Kidney epithelial cell (primary cell): ENCODE measurements at regions not wholly inside any gene's neighbourhood (a gene's known extent, or its start where the extent isn't known, plus 50 kb on each side); places are given as distances from the start of the nearest gene placed in this dataset.

Experiments
- DNase-seq: peaks from one replicate; pipeline ENCODE4 v3.0.0-alpha.2; 2010; ENCODE audit warnings: low read depth
- H3K27me3 ChIP-seq: 2 replicates; pipeline ENCODE4 v1.6.0; 2011; ENCODE audit warnings: low read length; ENCODE audit not compliant: control insufficient read depth, insufficient read depth
- H3K36me3 ChIP-seq: 2 replicates; pipeline ENCODE4 v1.5.1; 2011; ENCODE audit warnings: low read length; ENCODE audit not compliant: control insufficient read depth, insufficient read depth
- H3K4me3 ChIP-seq: 2 replicates; pipeline ENCODE4 v1.5.1; 2011; ENCODE audit warnings: low read depth, mild to moderate bottlenecking, control low read depth, low read length
- TF ChIP-seq, protein P1 (sequence below): IDR thresholded peaks from 2 replicates; pipeline ENCODE4 v1.5.1; 2011; ENCODE audit warnings: mild to moderate bottlenecking, moderate library complexity, low read length, control low read depth, inconsistent platforms; ENCODE audit not compliant: insufficient read depth, poor library complexity, severe bottlenecking

GRCh38 chr11:25613451-25613850 lies 718.5 kb upstream of the ANO3 start:
- Histone ChIP-seq H3K27me3 (no peaks in the 10 kb centered on the region), H3K4me3 (no peak overlapping the region), H3K36me3 (no peaks in the 10 kb centered on the region)
- DNase-seq, result no peak
- TF ChIP-seq, protein P1, sequence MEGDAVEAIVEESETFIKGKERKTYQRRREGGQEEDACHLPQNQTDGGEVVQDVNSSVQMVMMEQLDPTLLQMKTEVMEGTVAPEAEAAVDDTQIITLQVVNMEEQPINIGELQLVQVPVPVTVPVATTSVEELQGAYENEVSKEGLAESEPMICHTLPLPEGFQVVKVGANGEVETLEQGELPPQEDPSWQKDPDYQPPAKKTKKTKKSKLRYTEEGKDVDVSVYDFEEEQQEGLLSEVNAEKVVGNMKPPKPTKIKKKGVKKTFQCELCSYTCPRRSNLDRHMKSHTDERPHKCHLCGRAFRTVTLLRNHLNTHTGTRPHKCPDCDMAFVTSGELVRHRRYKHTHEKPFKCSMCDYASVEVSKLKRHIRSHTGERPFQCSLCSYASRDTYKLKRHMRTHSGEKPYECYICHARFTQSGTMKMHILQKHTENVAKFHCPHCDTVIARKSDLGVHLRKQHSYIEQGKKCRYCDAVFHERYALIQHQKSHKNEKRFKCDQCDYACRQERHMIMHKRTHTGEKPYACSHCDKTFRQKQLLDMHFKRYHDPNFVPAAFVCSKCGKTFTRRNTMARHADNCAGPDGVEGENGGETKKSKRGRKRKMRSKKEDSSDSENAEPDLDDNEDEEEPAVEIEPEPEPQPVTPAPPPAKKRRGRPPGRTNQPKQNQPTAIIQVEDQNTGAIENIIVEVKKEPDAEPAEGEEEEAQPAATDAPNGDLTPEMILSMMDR, result no peak

GRCh38 chr11:25613865-25614264 lies 718.1 kb upstream of the ANO3 start:
- H3K4me3 ChIP-seq, result no peak overlapping the region
- TF ChIP-seq, protein P1, result no peak
- no peaks in the 10 kb centered on the region for H3K36me3 ChIP-seq
- DNase-seq, result no peak
- H3K27me3 ChIP-seq, result no peaks in the 10 kb centered on the region

DNA sequence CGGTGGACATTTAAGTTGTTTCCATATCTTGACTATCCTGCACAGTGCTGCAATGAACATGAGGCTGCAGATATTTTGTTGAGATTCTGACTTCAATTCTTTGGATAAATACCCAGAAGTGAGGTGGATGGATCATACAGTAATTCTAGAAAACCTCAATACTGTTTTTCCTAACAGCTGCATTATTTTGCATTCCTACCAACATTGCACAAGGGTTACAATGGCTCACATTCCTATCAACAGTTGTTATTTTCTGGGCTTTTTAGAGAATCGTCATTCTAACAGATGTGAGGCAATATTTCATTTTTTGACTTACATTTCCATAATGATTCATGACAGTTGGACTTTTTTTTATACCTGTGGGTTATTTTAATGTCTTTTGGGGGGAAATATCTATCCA lies 716.9 kb upstream of the ANO3 start:
- Histone ChIP-seq H3K27me3 (no peaks in the 10 kb centered on the region), H3K36me3 (no peaks in the 10 kb centered on the region), H3K4me3 (no peak overlapping the region)
- no peak for DNase-seq
- TF ChIP-seq, protein P1, result no peak

DNA sequence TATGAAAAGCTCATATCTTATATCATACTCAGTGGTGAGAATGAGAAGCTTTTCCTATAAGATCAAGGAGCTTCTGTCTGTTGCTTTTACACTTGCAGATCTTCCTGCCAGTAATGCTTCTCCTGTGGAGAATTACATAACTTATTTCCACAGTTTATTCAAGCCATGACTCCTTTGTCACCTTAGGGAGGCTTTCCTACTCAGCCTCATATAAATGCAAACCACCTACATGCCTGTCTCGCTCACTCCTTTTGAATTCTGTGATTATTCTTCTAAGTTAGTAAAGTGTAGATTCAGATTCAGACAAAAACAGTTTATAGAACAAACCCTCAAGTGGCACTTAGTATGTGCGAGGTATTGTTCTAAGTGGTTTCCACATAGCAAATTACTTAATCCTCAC lies 716.1 kb upstream of the ANO3 start:
- Histone ChIP-seq H3K36me3 (no peaks in the 10 kb centered on the region), H3K27me3 (no peaks in the 10 kb centered on the region), H3K4me3 (no peak overlapping the region)
- TF ChIP-seq, protein P1, result no peak
- no peak for DNase-seq

- no peak overlapping the region for H3K4me3 ChIP-seq
- H3K36me3 ChIP-seq, result no peaks in the 10 kb centered on the region
- no peaks in the 10 kb centered on the region for H3K27me3 ChIP-seq
- TF ChIP-seq, protein P1, result no peak
- no peak for DNase-seq
These were observed 706.8 kb upstream of the ANO3 start for GRCh38 chr11:25625094-25625493.

- Histone ChIP-seq H3K27me3 (no peaks in the 10 kb centered on the region), H3K36me3 (no peaks in the 10 kb centered on the region), H3K4me3 (no peak overlapping the region)
- DNase-seq, result no peak
- TF ChIP-seq, protein P1, result no peak
These were observed 703.9 kb upstream of the ANO3 start for GRCh38 chr11:25628030-25628429.
